ENCODE measurements at regions not wholly inside any gene's neighbourhood (a gene's known extent, or its start where the extent isn't known, plus 50 kb on each side); places are given as distances from the start of the nearest gene placed in this dataset.

DNA sequence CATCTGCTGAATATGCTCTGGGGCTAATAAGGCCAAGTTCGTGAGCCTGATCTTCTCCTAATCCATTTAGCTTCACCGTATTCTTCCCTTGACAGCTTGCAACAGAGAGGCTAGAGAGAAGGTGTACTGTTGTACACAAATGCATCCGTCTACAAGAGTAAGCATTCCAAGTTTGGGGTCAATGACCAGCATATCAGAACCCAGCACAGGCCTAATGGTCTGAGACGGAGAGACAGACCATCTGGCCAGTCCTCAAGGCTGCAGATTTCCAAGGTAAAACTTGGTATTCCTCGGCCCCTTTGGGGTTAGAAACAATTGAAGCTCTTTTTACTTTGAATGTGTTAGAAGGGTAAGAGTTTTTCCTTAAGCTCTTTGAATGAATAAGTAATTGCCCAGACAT is 481.2 kb upstream of the KLF4 start:
- no peaks in the 10 kb centered on the region for H3K27me3 ChIP-seq (ENCODE audit: control insufficient read depth in 5 of 5, insufficient read depth in 4 of 5, low read length in 5 of 5)
- H3K27ac ChIP-seq (ENCODE audit: low read depth, low read length) = no peak overlapping the region
- no peaks in the 10 kb centered on the region for H3K9me3 ChIP-seq (ENCODE audit: control insufficient read depth in 5 of 5, low read length in 5 of 5)
- H3K4me3 ChIP-seq (ENCODE audit: low read depth in 1 of 5, low read length in 5 of 5) = no peak overlapping the region
- peaks cover 0 to 3% (median 0%) of the 10 kb centered on the region in 5 donors for H3K4me1 ChIP-seq (ENCODE audit: control insufficient read depth in 5 of 5, insufficient read depth in 5 of 5, low read length in 5 of 5)
- no peak overlapping the region for H3K9ac ChIP-seq (ENCODE audit: low read length in 5 of 5)
- H3K36me3 ChIP-seq (ENCODE audit: control insufficient read depth in 5 of 5, insufficient read depth in 5 of 5, low read length in 5 of 5) = no peaks in the 10 kb centered on the region

DNA sequence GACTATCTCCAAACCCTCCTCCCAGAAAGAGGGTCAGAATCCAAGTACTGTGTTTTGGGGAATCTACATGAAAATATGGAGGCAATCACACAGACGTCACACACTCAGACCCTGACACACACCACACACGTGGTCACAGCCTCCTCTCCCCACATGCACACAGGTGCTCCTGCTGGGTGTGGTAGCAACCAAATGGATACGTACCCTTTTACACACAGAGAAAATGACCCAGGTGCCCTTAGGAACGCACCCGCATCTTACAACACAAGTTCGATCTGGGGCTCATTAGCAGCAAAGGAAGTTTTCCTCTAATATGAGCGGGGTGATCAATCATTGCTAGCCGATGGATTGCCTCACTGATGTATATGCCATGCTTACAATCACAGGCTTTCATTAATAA is 480.2 kb upstream of the KLF4 start:
- Histone ChIP-seq H3K9ac (ENCODE audit: low read length in 5 of 5) (no peak overlapping the region), H3K27me3 (ENCODE audit: control insufficient read depth in 5 of 5, insufficient read depth in 4 of 5, low read length in 5 of 5) (no peaks in the 10 kb centered on the region), H3K36me3 (ENCODE audit: control insufficient read depth in 5 of 5, insufficient read depth in 5 of 5, low read length in 5 of 5) (no peaks in the 10 kb centered on the region), H3K27ac (ENCODE audit: low read depth, low read length) (no peak overlapping the region), H3K9me3 (ENCODE audit: control insufficient read depth in 5 of 5, low read length in 5 of 5) (no peaks in the 10 kb centered on the region), H3K4me3 (ENCODE audit: low read depth in 1 of 5, low read length in 5 of 5) (no peak overlapping the region), H3K4me1 (ENCODE audit: control insufficient read depth in 5 of 5, insufficient read depth in 5 of 5, low read length in 5 of 5) (peaks cover 0 to 3% (median 0%) of the 10 kb centered on the region in 5 donors)

DNA sequence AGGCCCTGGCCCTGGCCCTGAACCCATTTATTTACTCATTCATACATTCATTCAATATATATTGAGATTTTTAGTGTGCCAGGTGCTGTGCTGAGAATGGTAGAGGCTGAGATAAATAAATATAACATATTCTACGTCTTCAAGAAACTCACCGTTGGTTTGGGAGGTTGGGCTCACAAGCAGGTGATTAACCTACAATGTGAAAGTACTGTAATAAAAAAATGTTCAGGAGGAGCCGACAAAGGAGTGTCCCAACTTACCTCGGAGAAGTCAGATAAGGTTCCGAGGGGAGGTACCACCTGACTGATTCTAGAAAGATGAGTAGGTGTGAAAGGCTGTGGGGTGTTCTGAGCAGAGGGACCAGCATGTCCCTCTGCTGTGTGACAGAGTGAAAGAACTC is 479.6 kb upstream of the KLF4 start:
- Histone ChIP-seq H3K9ac (ENCODE audit: low read length in 5 of 5) (no peak overlapping the region), H3K27me3 (ENCODE audit: control insufficient read depth in 5 of 5, insufficient read depth in 4 of 5, low read length in 5 of 5) (no peaks in the 10 kb centered on the region), H3K27ac (ENCODE audit: low read depth, low read length) (no peak overlapping the region)

DNA sequence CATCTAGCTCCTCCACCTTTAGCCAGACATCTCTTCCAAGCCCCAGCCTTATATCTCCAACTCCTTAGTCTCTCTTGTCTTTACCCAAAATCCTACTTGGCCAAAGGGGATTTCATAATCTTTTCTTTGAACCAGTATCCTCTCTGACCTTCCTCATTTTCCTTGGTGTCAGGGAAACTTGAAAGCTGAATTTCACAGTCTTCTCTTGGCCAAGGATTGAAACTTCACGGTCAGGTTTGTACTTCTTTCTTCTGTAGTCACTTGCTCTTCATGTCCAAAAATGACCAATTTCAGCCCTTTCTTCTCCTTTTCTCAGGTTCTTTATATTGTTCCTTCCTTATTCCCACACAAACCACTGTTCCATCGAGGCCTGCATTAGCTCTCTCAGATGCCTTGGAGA is 473.7 kb upstream of the KLF4 start:
- H3K9me3 ChIP-seq (ENCODE audit: control insufficient read depth in 5 of 5, low read length in 5 of 5) = no peaks in the 10 kb centered on the region
- no peak overlapping the region for H3K9ac ChIP-seq (ENCODE audit: low read length in 5 of 5)
- H3K36me3 ChIP-seq (ENCODE audit: control insufficient read depth in 5 of 5, insufficient read depth in 5 of 5, low read length in 5 of 5) = no peaks in the 10 kb centered on the region
- no peak overlapping the region for H3K27ac ChIP-seq (ENCODE audit: low read depth, low read length)
- no peaks in the 10 kb centered on the region for H3K4me1 ChIP-seq (ENCODE audit: control insufficient read depth in 5 of 5, insufficient read depth in 5 of 5, low read length in 5 of 5)
- no peaks in the 10 kb centered on the region for H3K27me3 ChIP-seq (ENCODE audit: control insufficient read depth in 5 of 5, insufficient read depth in 4 of 5, low read length in 5 of 5)
- no peak overlapping the region for H3K4me3 ChIP-seq (ENCODE audit: low read depth in 1 of 5, low read length in 5 of 5)

More for the DNA sequence above, 479.6 kb upstream of the KLF4 start:
- Histone ChIP-seq H3K4me1 (ENCODE audit: control insufficient read depth in 5 of 5, insufficient read depth in 5 of 5, low read length in 5 of 5) (peaks cover 0 to 3% (median 0%) of the 10 kb centered on the region in 5 donors), H3K36me3 (ENCODE audit: control insufficient read depth in 5 of 5, insufficient read depth in 5 of 5, low read length in 5 of 5) (no peaks in the 10 kb centered on the region), H3K4me3 (ENCODE audit: low read depth in 1 of 5, low read length in 5 of 5) (no peak overlapping the region), H3K9me3 (ENCODE audit: control insufficient read depth in 5 of 5, low read length in 5 of 5) (no peaks in the 10 kb centered on the region)

DNA sequence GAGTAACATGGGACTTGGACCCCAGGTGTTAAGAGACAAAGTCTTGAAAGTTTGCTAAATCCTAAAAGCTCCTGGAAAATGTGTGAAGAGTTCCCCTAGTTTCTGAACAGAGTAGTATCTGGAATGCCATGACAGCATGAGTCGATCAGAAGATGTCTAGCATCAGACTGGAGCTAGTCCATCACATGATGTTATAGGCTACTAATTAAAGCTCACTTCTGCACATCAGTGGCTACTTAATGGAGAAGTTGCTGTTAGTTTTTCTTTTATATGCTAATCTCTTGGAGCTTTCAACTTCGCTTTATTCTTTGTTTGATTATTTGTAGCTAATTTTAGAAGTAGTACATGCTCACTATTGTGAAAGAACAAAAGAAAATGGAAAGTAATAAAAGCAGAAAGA is 471.3 kb upstream of the KLF4 start:
- no peaks in the 10 kb centered on the region for H3K4me1 ChIP-seq (ENCODE audit: control insufficient read depth in 5 of 5, insufficient read depth in 5 of 5, low read length in 5 of 5)
- no peaks in the 10 kb centered on the region for H3K9me3 ChIP-seq (ENCODE audit: control insufficient read depth in 5 of 5, low read length in 5 of 5)
- H3K27me3 ChIP-seq (ENCODE audit: control insufficient read depth in 5 of 5, insufficient read depth in 4 of 5, low read length in 5 of 5) = no peaks in the 10 kb centered on the region
- H3K9ac ChIP-seq (ENCODE audit: low read length in 5 of 5) = no peak overlapping the region
- no peak overlapping the region for H3K27ac ChIP-seq (ENCODE audit: low read depth, low read length)
- H3K36me3 ChIP-seq (ENCODE audit: control insufficient read depth in 5 of 5, insufficient read depth in 5 of 5, low read length in 5 of 5) = no peaks in the 10 kb centered on the region
- no peak overlapping the region for H3K4me3 ChIP-seq (ENCODE audit: low read depth in 1 of 5, low read length in 5 of 5)

DNA sequence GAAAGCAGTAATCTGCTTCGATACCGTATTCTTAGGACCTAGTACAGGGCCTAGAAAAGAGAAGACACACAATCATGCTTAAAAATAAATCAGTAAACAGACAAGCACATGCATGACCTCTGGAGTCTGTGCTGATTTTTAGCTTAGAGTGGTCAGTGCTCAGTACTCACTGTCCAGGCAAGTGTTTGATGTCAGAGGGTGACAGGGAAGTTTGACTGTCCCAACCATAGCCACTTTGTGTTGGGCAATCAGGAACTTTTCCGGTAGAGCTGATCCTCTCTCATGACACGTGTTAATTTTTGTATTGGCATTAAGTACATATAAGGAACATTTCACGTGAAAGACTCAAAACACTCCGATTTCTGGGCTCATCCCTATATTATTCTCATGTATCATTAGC is 464.7 kb upstream of the KLF4 start:
- Histone ChIP-seq H3K36me3 (ENCODE audit: control insufficient read depth in 5 of 5, insufficient read depth in 5 of 5, low read length in 5 of 5) (no peaks in the 10 kb centered on the region), H3K4me1 (ENCODE audit: control insufficient read depth in 5 of 5, insufficient read depth in 5 of 5, low read length in 5 of 5) (no peaks in the 10 kb centered on the region), H3K27ac (ENCODE audit: low read depth, low read length) (no peak overlapping the region), H3K4me3 (ENCODE audit: low read depth in 1 of 5, low read length in 5 of 5) (no peak overlapping the region), H3K9me3 (ENCODE audit: control insufficient read depth in 5 of 5, low read length in 5 of 5) (peaks cover 0 to 5% (median 3%) of the 10 kb centered on the region in 5 donors), H3K9ac (ENCODE audit: low read length in 5 of 5) (no peak overlapping the region), H3K27me3 (ENCODE audit: control insufficient read depth in 5 of 5, insufficient read depth in 4 of 5, low read length in 5 of 5) (no peaks in the 10 kb centered on the region)

DNA sequence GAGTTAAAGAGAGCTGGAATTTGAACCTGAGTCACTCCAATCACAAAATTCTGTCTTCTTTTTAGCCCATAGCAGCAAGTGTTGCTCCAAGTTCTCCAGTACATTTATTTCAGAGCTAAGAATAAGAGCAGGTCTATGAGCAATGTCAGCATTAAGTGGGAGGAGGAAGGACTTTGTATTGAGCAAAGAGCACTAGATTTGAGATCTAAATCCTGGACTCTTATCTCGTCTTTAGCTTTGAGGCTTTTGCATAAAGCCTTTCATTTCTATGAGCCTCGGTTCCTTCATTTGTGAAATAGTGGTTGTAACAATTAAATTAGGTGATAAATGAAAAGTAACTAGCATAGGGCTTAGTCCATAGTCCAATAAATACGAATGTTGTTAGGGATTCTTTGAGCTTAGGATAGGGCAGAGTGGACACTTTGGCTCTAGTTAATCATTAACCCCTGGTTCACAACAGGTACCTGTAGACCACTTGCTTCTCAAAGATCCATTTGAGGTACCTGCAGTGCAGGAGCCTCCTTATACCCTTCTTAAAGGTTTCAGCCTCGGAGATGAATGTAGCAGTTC is 464.1 kb upstream of the KLF4 start:
- peaks cover 0 to 5% (median 3%) of the 10 kb centered on the region in 5 donors for H3K9me3 ChIP-seq (ENCODE audit: control insufficient read depth in 5 of 5, low read length in 5 of 5)
- H3K27me3 ChIP-seq (ENCODE audit: control insufficient read depth in 5 of 5, insufficient read depth in 4 of 5, low read length in 5 of 5) = no peaks in the 10 kb centered on the region
- H3K9ac ChIP-seq (ENCODE audit: low read length in 5 of 5) = no peak overlapping the region
- H3K4me3 ChIP-seq (ENCODE audit: low read depth in 1 of 5, low read length in 5 of 5) = no peak overlapping the region
- H3K36me3 ChIP-seq (ENCODE audit: control insufficient read depth in 5 of 5, insufficient read depth in 5 of 5, low read length in 5 of 5) = no peaks in the 10 kb centered on the region
- no peaks in the 10 kb centered on the region for H3K4me1 ChIP-seq (ENCODE audit: control insufficient read depth in 5 of 5, insufficient read depth in 5 of 5, low read length in 5 of 5)
- H3K27ac ChIP-seq (ENCODE audit: low read depth, low read length) = no peak overlapping the region

DNA sequence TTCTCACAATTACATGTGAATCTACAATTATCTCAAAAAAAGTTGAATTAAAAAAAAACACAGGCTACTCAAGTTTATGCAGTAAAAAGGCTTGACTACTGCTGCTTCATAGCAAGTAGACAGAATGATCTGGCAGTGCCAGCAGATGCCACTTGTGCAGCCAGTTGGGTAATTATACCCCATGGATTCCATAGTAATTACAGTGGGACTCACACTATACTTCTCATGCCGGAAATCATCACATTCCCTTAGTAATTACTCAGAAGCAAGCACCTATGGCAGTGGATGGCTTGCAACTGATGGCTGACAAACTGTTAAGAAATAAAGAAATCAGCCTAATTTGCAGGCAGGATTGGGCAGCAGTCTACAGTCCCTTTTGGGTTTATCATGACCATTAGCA is 463.2 kb upstream of the KLF4 start:
- Histone ChIP-seq H3K27me3 (ENCODE audit: control insufficient read depth in 5 of 5, insufficient read depth in 4 of 5, low read length in 5 of 5) (no peaks in the 10 kb centered on the region), H3K4me1 (ENCODE audit: control insufficient read depth in 5 of 5, insufficient read depth in 5 of 5, low read length in 5 of 5) (no peaks in the 10 kb centered on the region), H3K4me3 (ENCODE audit: low read depth in 1 of 5, low read length in 5 of 5) (no peak overlapping the region), H3K9me3 (ENCODE audit: control insufficient read depth in 5 of 5, low read length in 5 of 5) (peaks cover 0 to 5% (median 3%) of the 10 kb centered on the region in 5 donors), H3K27ac (ENCODE audit: low read depth, low read length) (no peak overlapping the region), H3K9ac (ENCODE audit: low read length in 5 of 5) (no peak overlapping the region), H3K36me3 (ENCODE audit: control insufficient read depth in 5 of 5, insufficient read depth in 5 of 5, low read length in 5 of 5) (no peaks in the 10 kb centered on the region)

DNA sequence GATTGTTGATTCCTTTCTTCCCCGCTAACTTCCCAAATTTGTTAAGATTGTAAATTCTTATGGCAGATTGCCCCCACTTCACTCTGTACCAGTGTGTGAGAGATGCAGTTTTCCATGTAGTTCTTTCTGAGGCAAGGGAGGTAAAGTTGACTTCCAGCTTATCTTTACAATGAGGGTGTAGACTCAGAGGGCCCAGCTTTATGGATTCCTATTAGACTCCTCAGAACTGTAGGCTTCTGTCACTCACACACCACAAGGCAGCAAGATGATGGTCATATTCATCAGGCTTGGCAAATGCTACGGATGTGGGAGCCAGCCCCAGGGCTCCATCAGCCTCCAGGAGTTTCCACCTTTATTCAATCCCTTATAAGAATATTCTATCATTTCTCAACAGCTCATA is 461.9 kb upstream of the KLF4 start:
- peaks cover 0 to 5% (median 3%) of the 10 kb centered on the region in 5 donors for H3K9me3 ChIP-seq (ENCODE audit: control insufficient read depth in 5 of 5, low read length in 5 of 5)
- no peak overlapping the region for H3K27ac ChIP-seq (ENCODE audit: low read depth, low read length)
- H3K27me3 ChIP-seq (ENCODE audit: control insufficient read depth in 5 of 5, insufficient read depth in 4 of 5, low read length in 5 of 5) = no peaks in the 10 kb centered on the region
- H3K9ac ChIP-seq (ENCODE audit: low read length in 5 of 5) = no peak overlapping the region
- H3K4me3 ChIP-seq (ENCODE audit: low read depth in 1 of 5, low read length in 5 of 5) = no peak overlapping the region
- no peaks in the 10 kb centered on the region for H3K36me3 ChIP-seq (ENCODE audit: control insufficient read depth in 5 of 5, insufficient read depth in 5 of 5, low read length in 5 of 5)
- no peaks in the 10 kb centered on the region for H3K4me1 ChIP-seq (ENCODE audit: control insufficient read depth in 5 of 5, insufficient read depth in 5 of 5, low read length in 5 of 5)

DNA sequence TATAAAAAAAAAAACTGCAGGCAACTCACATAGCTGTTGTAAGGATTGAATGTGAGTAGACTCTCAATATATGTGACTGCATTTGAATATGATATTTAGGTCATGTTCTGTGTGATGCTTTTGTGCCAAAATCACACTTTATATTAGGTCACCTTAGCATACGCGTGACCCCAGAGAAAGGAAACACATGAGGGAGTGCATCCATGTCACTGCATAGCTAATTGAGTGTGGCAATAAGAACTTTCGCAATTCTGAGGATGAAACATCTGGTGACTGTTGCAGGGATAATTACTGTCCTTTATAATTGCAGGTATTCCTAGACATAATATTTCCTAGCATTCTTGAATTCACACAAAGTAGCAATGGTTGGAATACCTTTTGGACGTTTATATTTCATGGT is 459.5 kb upstream of the KLF4 start:
- no peak overlapping the region for H3K4me3 ChIP-seq (ENCODE audit: low read depth in 1 of 5, low read length in 5 of 5)
- H3K4me1 ChIP-seq (ENCODE audit: control insufficient read depth in 5 of 5, insufficient read depth in 5 of 5, low read length in 5 of 5) = no peaks in the 10 kb centered on the region
- no peaks in the 10 kb centered on the region for H3K27me3 ChIP-seq (ENCODE audit: control insufficient read depth in 5 of 5, insufficient read depth in 4 of 5, low read length in 5 of 5)
- peaks cover 0 to 5% (median 3%) of the 10 kb centered on the region in 5 donors for H3K9me3 ChIP-seq (ENCODE audit: control insufficient read depth in 5 of 5, low read length in 5 of 5)
- no peak overlapping the region for H3K9ac ChIP-seq (ENCODE audit: low read length in 5 of 5)
- no peak overlapping the region for H3K27ac ChIP-seq (ENCODE audit: low read depth, low read length)
- no peaks in the 10 kb centered on the region for H3K36me3 ChIP-seq (ENCODE audit: control insufficient read depth in 5 of 5, insufficient read depth in 5 of 5, low read length in 5 of 5)

DNA sequence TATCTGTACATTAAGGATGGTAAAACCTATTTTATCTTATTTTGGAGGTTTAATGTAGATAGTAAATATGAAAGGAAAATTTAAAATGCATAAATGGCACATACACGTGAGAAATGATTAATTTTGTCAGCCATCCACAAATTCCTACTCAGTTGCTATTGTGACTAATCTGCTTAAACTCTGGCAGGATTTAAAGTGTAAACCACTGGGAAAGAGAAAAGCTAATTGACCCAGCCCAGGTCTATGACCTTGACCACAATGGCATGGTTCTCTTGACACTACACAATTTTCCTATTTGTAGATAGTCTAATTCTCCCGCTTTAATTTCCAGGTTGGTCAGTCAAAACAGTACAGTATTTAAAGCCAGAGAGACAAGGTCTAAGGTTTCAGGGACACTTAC is 459.0 kb upstream of the KLF4 start:
- Histone ChIP-seq H3K27ac (ENCODE audit: low read depth, low read length) (no peak overlapping the region), H3K27me3 (ENCODE audit: control insufficient read depth in 5 of 5, insufficient read depth in 4 of 5, low read length in 5 of 5) (no peaks in the 10 kb centered on the region), H3K4me1 (ENCODE audit: control insufficient read depth in 5 of 5, insufficient read depth in 5 of 5, low read length in 5 of 5) (no peaks in the 10 kb centered on the region), H3K9me3 (ENCODE audit: control insufficient read depth in 5 of 5, low read length in 5 of 5) (peaks cover 0 to 5% (median 3%) of the 10 kb centered on the region in 5 donors), H3K36me3 (ENCODE audit: control insufficient read depth in 5 of 5, insufficient read depth in 5 of 5, low read length in 5 of 5) (no peaks in the 10 kb centered on the region), H3K9ac (ENCODE audit: low read length in 5 of 5) (no peak overlapping the region), H3K4me3 (ENCODE audit: low read depth in 1 of 5, low read length in 5 of 5) (no peak overlapping the region)

Measured in subcutaneous abdominal adipose tissue (tissue), 5 donors.